ENCODE measurements at regions not wholly inside any gene's neighbourhood (a gene's known extent, or its start where the extent isn't known, plus 50 kb on each side); places are given as distances from the start of the nearest gene placed in this dataset.

DNA sequence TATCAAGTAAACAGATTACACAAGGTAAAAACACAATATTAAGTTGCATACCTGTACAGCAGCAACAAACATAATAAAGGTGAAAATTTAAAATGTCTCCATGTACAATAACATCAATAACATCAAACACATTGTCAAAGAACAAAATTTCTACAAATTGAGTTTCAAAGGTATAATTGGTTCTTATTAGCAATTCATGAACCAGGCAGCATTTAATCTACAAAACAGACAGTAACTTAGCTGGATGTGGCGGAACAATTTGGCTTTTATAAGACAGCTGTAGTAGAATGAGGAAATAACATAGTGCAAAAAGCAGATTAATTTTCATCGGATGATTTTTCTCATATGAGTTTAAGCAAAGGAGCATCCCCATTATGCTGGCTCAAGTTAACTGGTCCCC lies 1176.8 kb downstream of the EFNA5 start:
- Histone ChIP-seq H3K27ac (no peak overlapping the region), H3K36me3 (no peaks in the 10 kb centered on the region), H3K9me3 (no peaks in the 10 kb centered on the region), H3K27me3 (no peaks in the 10 kb centered on the region), H3K4me1 (no peaks in the 10 kb centered on the region), H3K4me3 (no peak overlapping the region)
- 70% methylated on average over 2 of the region's 2 CpGs for WGBS (ENCODE audit: insufficient coverage, low coverage, low lambda C conversion rate, missing lambda C conversion rate)
- TF ChIP-seq POLR2A (IDR thresholded peaks at IDR 0.05), result no peak
- TF ChIP-seq, protein P1, sequence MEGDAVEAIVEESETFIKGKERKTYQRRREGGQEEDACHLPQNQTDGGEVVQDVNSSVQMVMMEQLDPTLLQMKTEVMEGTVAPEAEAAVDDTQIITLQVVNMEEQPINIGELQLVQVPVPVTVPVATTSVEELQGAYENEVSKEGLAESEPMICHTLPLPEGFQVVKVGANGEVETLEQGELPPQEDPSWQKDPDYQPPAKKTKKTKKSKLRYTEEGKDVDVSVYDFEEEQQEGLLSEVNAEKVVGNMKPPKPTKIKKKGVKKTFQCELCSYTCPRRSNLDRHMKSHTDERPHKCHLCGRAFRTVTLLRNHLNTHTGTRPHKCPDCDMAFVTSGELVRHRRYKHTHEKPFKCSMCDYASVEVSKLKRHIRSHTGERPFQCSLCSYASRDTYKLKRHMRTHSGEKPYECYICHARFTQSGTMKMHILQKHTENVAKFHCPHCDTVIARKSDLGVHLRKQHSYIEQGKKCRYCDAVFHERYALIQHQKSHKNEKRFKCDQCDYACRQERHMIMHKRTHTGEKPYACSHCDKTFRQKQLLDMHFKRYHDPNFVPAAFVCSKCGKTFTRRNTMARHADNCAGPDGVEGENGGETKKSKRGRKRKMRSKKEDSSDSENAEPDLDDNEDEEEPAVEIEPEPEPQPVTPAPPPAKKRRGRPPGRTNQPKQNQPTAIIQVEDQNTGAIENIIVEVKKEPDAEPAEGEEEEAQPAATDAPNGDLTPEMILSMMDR (IDR thresholded peaks at IDR 0.05), result no peak
- intact Hi-C loops (cut with DNase I), result no loop called here
- DNase-seq (no peak), ATAC-seq (no peak)

DNA sequence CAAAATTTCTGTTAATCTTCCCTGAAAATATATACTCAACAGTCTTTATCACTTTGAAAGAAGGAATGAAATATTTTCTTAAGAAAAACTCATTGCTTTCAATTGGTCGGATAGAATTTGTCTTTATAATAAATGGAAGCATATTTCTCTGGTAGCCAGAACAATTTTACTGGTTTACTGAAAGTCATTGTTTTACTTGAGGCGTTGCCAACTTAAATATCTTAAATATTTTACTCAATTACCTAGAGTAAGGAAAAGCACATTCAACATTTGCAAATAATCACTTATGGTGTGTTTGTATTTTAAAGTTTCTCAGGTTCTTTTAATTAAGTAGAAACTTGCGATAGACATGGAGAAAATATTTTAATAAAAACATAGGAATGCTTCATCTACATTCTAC lies 1181.7 kb downstream of the EFNA5 start:
- TF ChIP-seq POLR2A (IDR thresholded peaks at IDR 0.05), result no peak
- TF ChIP-seq, protein P1 (IDR thresholded peaks at IDR 0.05), result no peak
- Histone ChIP-seq H3K4me3 (no peak overlapping the region), H3K27me3 (no peaks in the 10 kb centered on the region), H3K9me3 (no peaks in the 10 kb centered on the region), H3K27ac (no peak overlapping the region), H3K4me1 (no peaks in the 10 kb centered on the region), H3K36me3 (no peaks in the 10 kb centered on the region)
- intact Hi-C loops (cut with DNase I), result no loop called here
- 45% methylated on average over 3 of the region's 3 CpGs for WGBS (ENCODE audit: insufficient coverage, low coverage, low lambda C conversion rate, missing lambda C conversion rate)
- DNase-seq, result no peak
- ATAC-seq, result no peak

DNA sequence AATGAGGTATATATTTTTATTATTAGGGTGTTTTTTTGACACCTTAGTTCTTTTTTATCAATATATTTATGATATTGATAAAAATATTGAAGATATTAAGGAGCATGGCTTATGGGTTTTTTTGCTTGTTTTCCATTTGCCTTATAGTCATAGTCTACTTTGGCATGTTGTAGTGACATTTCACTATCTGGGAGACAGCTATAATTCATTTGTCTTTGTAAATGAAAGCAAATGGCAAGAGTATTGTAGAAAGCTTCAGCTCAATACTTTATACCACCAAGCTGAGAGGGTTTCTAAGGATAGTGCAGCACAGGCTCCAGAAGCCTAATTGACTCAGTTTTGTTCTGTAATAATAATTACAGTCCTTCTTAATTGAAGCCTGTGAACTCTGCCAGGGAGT lies 1182.3 kb downstream of the EFNA5 start:
- Histone ChIP-seq H3K27ac (no peak overlapping the region), H3K27me3 (no peaks in the 10 kb centered on the region), H3K4me3 (no peak overlapping the region), H3K4me1 (no peaks in the 10 kb centered on the region), H3K36me3 (no peaks in the 10 kb centered on the region), H3K9me3 (no peaks in the 10 kb centered on the region)
- intact Hi-C loops (cut with DNase I), result no loop called here
- TF ChIP-seq POLR2A (IDR thresholded peaks at IDR 0.05), result no peak
- TF ChIP-seq, protein P1 (IDR thresholded peaks at IDR 0.05), result no peak
- DNase-seq, result no peak
- no peak for ATAC-seq

DNA sequence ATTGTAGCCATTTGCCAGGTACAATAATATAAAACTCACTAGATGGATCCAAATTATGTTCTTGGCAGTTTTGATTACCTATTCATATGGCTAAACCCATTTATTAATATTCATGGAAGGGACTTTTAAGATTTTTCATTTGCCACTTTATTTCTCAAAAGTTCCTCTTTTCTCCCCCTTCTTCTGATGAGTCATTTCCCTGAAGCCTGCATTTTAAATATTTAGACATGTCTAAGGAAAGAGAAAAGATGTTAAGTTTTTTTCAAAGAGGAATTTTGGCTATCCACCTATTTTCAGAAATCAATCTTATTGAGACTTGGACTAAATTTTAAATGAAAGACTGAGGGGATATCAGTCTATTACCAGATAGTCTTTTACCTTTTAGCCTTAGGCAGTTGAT lies 1189.4 kb downstream of the EFNA5 start:
- no peak for ATAC-seq
- no peak for TF ChIP-seq POLR2A (IDR thresholded peaks at IDR 0.05)
- TF ChIP-seq, protein P1 (IDR thresholded peaks at IDR 0.05), result no peak
- DNase-seq, result no peak
- Histone ChIP-seq H3K9me3 (no peaks in the 10 kb centered on the region), H3K36me3 (no peaks in the 10 kb centered on the region), H3K27ac (no peak overlapping the region), H3K4me3 (no peak overlapping the region), H3K27me3 (no peaks in the 10 kb centered on the region), H3K4me1 (no peaks in the 10 kb centered on the region)
- intact Hi-C loops (cut with DNase I), result no loop called here

GRCh38 chr5:106476630-106477029 lies 1194.1 kb downstream of the EFNA5 start:
- intact Hi-C loops (cut with DNase I), result no loop called here
- H3K27me3 ChIP-seq, result no peaks in the 10 kb centered on the region
- TF ChIP-seq, protein P1 (IDR thresholded peaks at IDR 0.05), result no peak
- TF ChIP-seq POLR2A (IDR thresholded peaks at IDR 0.05), result no peak
- H3K4me3 ChIP-seq, result no peak overlapping the region
- H3K9me3 ChIP-seq, result no peaks in the 10 kb centered on the region
- ATAC-seq (no peak), DNase-seq (no peak)
- H3K36me3 ChIP-seq, result no peaks in the 10 kb centered on the region
- no peaks in the 10 kb centered on the region for H3K4me1 ChIP-seq
- H3K27ac ChIP-seq, result no peak overlapping the region
- 59% methylated on average over 4 of the region's 4 CpGs for WGBS (ENCODE audit: insufficient coverage, low coverage, low lambda C conversion rate, missing lambda C conversion rate)

Data from right lobe of liver (tissue), 6 donors.